Esophagus squamous epithelium (tissue), 5 donors: ENCODE measurements at regions not wholly inside any gene's neighbourhood (a gene's known extent, or its start where the extent isn't known, plus 50 kb on each side); places are given as distances from the start of the nearest gene placed in this dataset.
"Not testable (repeated sequence)": the region's sequence is repeated elsewhere in the genome, so short reads cannot be mapped to it uniquely, and the experiment has no call there.

Experiments
- DNase-seq: peaks from one replicate; lab custom pipeline; 2025; lab: John Stamatoyannopoulos, UW
- H3K27ac ChIP-seq, 4 donors: fragments of 200-600 bp; sonication (generic); one replicate each; pipeline ENCODE4 v1.5.1; 2016 to 2019; ENCODE audit warnings: mild to moderate bottlenecking in 1 of 4
- H3K27me3 ChIP-seq, 4 donors: fragments of 200-600 bp; sonication (generic); 1 replicate in 3 of 4; 2 replicates in 1 of 4; pipeline versions ENCODE4 v1.5.1 to v1.6.0; 2017 to 2021; ENCODE audit warnings: antibody characterized with exemption in 1 of 4
- H3K36me3 ChIP-seq, 3 donors: fragments of 200-600 bp; sonication (generic); one replicate each; pipeline ENCODE4 v1.5.1; 2016 to 2019
- H3K4me1 ChIP-seq, 3 donors: fragments of 200-600 bp; sonication (generic); one replicate each; pipeline ENCODE4 v1.5.1; 2017 to 2019
- H3K4me3 ChIP-seq, 4 donors: fragments of 200-600 bp; sonication (generic); 1 replicate in 3 of 4; 2 replicates in 1 of 4; pipeline ENCODE4 v1.5.1; 2016 to 2019; ENCODE audit warnings: mild to moderate bottlenecking in 2 of 4, moderate library complexity in 1 of 4
- H3K9me3 ChIP-seq, 3 donors: fragments of 200-600 bp; sonication (generic); one replicate each; pipeline ENCODE4 v1.5.1; 2016 to 2019
- CTCF ChIP-seq, 6 experiments: fragments of 450-650 bp in 4 of 6; fragments of 200-600 bp in 2 of 6; sonication (generic) in 2 of 6; IDR thresholded peaks; one replicate each; pipeline ENCODE4 v1.5.1; 2016 to 2019; ENCODE audit warnings: antibody characterized with exemption in 6 of 6, mild to moderate bottlenecking in 4 of 6, moderate library complexity in 4 of 6
- POLR2A ChIP-seq, 4 donors: fragments of 450-650 bp; IDR thresholded peaks; one replicate each; pipeline ENCODE4 v1.6.1; 2017; ENCODE audit warnings: antibody characterized with exemption in 4 of 4, mild to moderate bottlenecking in 4 of 4, moderate library complexity in 3 of 4
- WGBS, 2 donors: methylation state at CpG; one replicate each; pipeline ENCODE4 v1.1.5; 2018; 5-methylcytosine and 5-hydroxymethylcytosine counted together
- intact Hi-C: fragments of 100-400 bp; cut with DNase I; formaldehyde crosslinking; loops from one replicate; pipeline ENCODE4 v1.15.0; 2022
- donor health status: DM: yes; HTN: yes; CAD: no.

- Histone ChIP-seq H3K4me1 (no peaks in the 10 kb centered on the region), H3K27ac (no peak overlapping the region), H3K9me3 (peaks cover 0 to 9% (median 0%) of the 10 kb centered on the region in 3 donors), H3K36me3 (no peaks in the 10 kb centered on the region), H3K4me3 (no peak overlapping the region), H3K27me3 (no peaks in the 10 kb centered on the region)
- no peak for DNase-seq
- intact Hi-C loops: no loop called here
- no peak for TF ChIP-seq POLR2A (IDR thresholded peaks at IDR 0.05)
- TF ChIP-seq CTCF (IDR thresholded peaks at IDR 0.05): no peak
- WGBS, 2 donors: 84 to 89% methylated on average over 4 of the region's 4 CpGs
Observed at GRCh38 chr3:163717377-163717776, 1360.9 kb downstream of the SI start.

- Histone ChIP-seq H3K4me3 (no peak overlapping the region), H3K27me3 (no peaks in the 10 kb centered on the region), H3K4me1 (no peaks in the 10 kb centered on the region), H3K27ac (no peak overlapping the region), H3K36me3 (no peaks in the 10 kb centered on the region), H3K9me3 (no peaks in the 10 kb centered on the region)
- DNase-seq: no peak
- no peak for TF ChIP-seq CTCF (IDR thresholded peaks at IDR 0.05)
- TF ChIP-seq POLR2A (IDR thresholded peaks at IDR 0.05): no peak
- intact Hi-C loops: no loop called here
- 83 to 86% methylated on average over 1 of the region's 1 CpG for WGBS, 2 donors
Observed at GRCh38 chr3:163708428-163708827, 1369.9 kb downstream of the SI start.

- no peak for TF ChIP-seq CTCF (IDR thresholded peaks at IDR 0.05)
- TF ChIP-seq POLR2A (IDR thresholded peaks at IDR 0.05): no peak
- Histone ChIP-seq H3K9me3 (no peaks in the 10 kb centered on the region), H3K4me3 (no peak overlapping the region), H3K27ac (no peak overlapping the region), H3K4me1 (no peaks in the 10 kb centered on the region), H3K27me3 (no peaks in the 10 kb centered on the region), H3K36me3 (no peaks in the 10 kb centered on the region)
- DNase-seq: no peak
- intact Hi-C loops: no loop called here
Observed at GRCh38 chr3:163707659-163708058, 1370.6 kb downstream of the SI start.

- intact Hi-C loops, H3K36me3 ChIP-seq, H3K4me3 ChIP-seq, H3K4me1 ChIP-seq, H3K27ac ChIP-seq, DNase-seq, H3K27me3 ChIP-seq: not testable (repeated sequence)
- WGBS, 2 donors: 31 to 36% methylated on average over 5 of the region's 5 CpGs
- peaks cover 0 to 16% (median 0%) of the 10 kb centered on the region in 3 donors for H3K9me3 ChIP-seq
Observed at GRCh38 chr3:163698221-163698620, 1380.1 kb downstream of the SI start.

- no peaks in the 10 kb centered on the region for H3K36me3 ChIP-seq
- peaks cover 0 to 21% (median 8%) of the 10 kb centered on the region in 3 donors for H3K9me3 ChIP-seq
- H3K4me3 ChIP-seq: no peak overlapping the region
- TF ChIP-seq POLR2A (IDR thresholded peaks at IDR 0.05) (no peak), CTCF (IDR thresholded peaks at IDR 0.05) (no peak)
- no peak overlapping the region for H3K27ac ChIP-seq
- WGBS, 2 donors: 60 to 67% methylated on average over 1 of the region's 1 CpG
- intact Hi-C loops: no loop called here
- no peaks in the 10 kb centered on the region for H3K4me1 ChIP-seq
- DNase-seq: no peak
- no peaks in the 10 kb centered on the region for H3K27me3 ChIP-seq
Observed at GRCh38 chr3:163692494-163692893, 1385.8 kb downstream of the SI start.

GRCh38 chr3:163684651-163685050 lies 1393.6 kb downstream of the SI start:
- Histone ChIP-seq H3K4me3 (no peak overlapping the region), H3K27ac (no peak overlapping the region), H3K4me1 (no peaks in the 10 kb centered on the region), H3K36me3 (no peaks in the 10 kb centered on the region), H3K27me3 (no peaks in the 10 kb centered on the region), H3K9me3 (peaks cover 0 to 9% (median 8%) of the 10 kb centered on the region in 3 donors)
- DNase-seq: no peak
- intact Hi-C loops: no loop called here
- no peak for TF ChIP-seq POLR2A (IDR thresholded peaks at IDR 0.05)
- TF ChIP-seq CTCF (IDR thresholded peaks at IDR 0.05): no peak
- WGBS, 2 donors: 39 to 49% methylated on average over 2 of the region's 2 CpGs
